A673 (cell line): ENCODE measurements at regions not wholly inside any gene's neighbourhood (a gene's known extent, or its start where the extent isn't known, plus 50 kb on each side); places are given as distances from the start of the nearest gene placed in this dataset.
"Not testable (repeated sequence)": the region's sequence is repeated elsewhere in the genome, so short reads cannot be mapped to it uniquely, and the experiment has no call there.

Source experiments
- BruUV-seq: library from RNA; stranded (reverse); fragments of 400-500 nt; replicated peaks from 2 replicates; lab custom pipeline; 2021; lab: Mats Ljungman, UMichigan
- CTCF ChIA-PET: fragments of 300-600 bp; sonication (Branson Sonifier 250); formaldehyde crosslinking; loops from one replicate; lab custom pipeline; 2022; ENCODE audit warnings: antibody characterized with exemption; lab: Charles Lee
- POLR2A ChIA-PET: fragments of 300-600 bp; sonication (Branson Sonifier 250); formaldehyde crosslinking; loops from one replicate; lab custom pipeline; 2022; ENCODE audit warnings: antibody characterized with exemption; ENCODE audit not compliant: low non-redundant PET; lab: Charles Lee
- DNase-seq: peaks from one replicate; pipeline ENCODE4 v3.0.0-alpha.2; 2015; ENCODE audit warnings: low spot score
- H3K27ac ChIP-seq: fragments of 200-600 bp; sonication (generic); 2 replicates; pipeline ENCODE4 v1.5.1; 2016; ENCODE audit warnings: mixed run types, low read depth, mild to moderate bottlenecking, mixed read lengths, antibody characterized with exemption, low read length; ENCODE audit not compliant: poor library complexity, severe bottlenecking
- H3K27me3 ChIP-seq: fragments of 200-600 bp; sonication (generic); replicated peaks from 2 replicates; pipeline ENCODE4 v1.6.1; 2017; ENCODE audit warnings: mixed run types, low read depth, mild to moderate bottlenecking, mixed read lengths, antibody characterized with exemption, low read length; ENCODE audit not compliant: insufficient read depth, poor library complexity
- H3K36me3 ChIP-seq: fragments of 200-600 bp; sonication (generic); 2 replicates; pipeline ENCODE4 v1.6.1; 2016; ENCODE audit warnings: mixed run types, mild to moderate bottlenecking, mixed read lengths, antibody characterized with exemption, low read length; ENCODE audit not compliant: insufficient read depth, poor library complexity, severe bottlenecking
- H3K4me1 ChIP-seq: fragments of 200-600 bp; sonication (generic); 2 replicates; pipeline ENCODE4 v1.6.1; 2017; ENCODE audit warnings: mixed run types, mild to moderate bottlenecking, mixed read lengths, antibody characterized with exemption, low read length; ENCODE audit not compliant: insufficient read depth, poor library complexity, severe bottlenecking
- H3K4me3 ChIP-seq: fragments of 200-600 bp; sonication (generic); 2 replicates; pipeline ENCODE4 v1.5.1; 2016; ENCODE audit warnings: low read depth, mixed run types, mild to moderate bottlenecking, mixed read lengths, low read length; ENCODE audit not compliant: poor library complexity, severe bottlenecking
- H3K9me3 ChIP-seq: fragments of 200-600 bp; sonication (generic); 2 replicates; pipeline ENCODE4 v1.6.1; 2016; ENCODE audit warnings: mixed run types, low read depth, mild to moderate bottlenecking, mixed read lengths, antibody characterized with exemption, low read length; ENCODE audit not compliant: poor library complexity, severe bottlenecking
- CTCF ChIP-seq: fragments of 300-800, 200-600 bp; sonication (generic); conservative IDR thresholded peaks from 2 replicates; pipeline ENCODE4 v1.5.1; 2017; ENCODE audit warnings: low read depth, mild to moderate bottlenecking, antibody characterized with exemption, low read length, moderate library complexity, mixed read lengths
- EZH2 ChIP-seq: fragments of 200-600 bp; sonication (generic); IDR thresholded peaks from 2 replicates; pipeline ENCODE4 v1.6.1; 2017; ENCODE audit warnings: borderline replicate concordance, low read depth, mild to moderate bottlenecking, mixed read lengths, antibody characterized with exemption, low read length; ENCODE audit not compliant: poor library complexity, severe bottlenecking
- intact Hi-C: fragments of 100-400 bp; cut with micrococcal nuclease; formaldehyde crosslinking; loops from one replicate; pipeline ENCODE4 v1.10.0; 2022; ENCODE audit not compliant: unreplicated experiment

- no peaks in the 10 kb centered on the region for H3K4me1 ChIP-seq
- no peak overlapping the region for H3K27ac ChIP-seq
- intact Hi-C loops, result no loop called here
- no peak overlapping the region for H3K4me3 ChIP-seq
- CTCF ChIA-PET, result no interaction called here
- POLR2A ChIA-PET, result no interaction called here
- no peaks in the 10 kb centered on the region for H3K36me3 ChIP-seq
- no peaks in the 10 kb centered on the region for H3K27me3 ChIP-seq
- TF ChIP-seq EZH2 (no peak), CTCF (no peak)
- no TSS peak for BruUV-seq
- H3K9me3 ChIP-seq, result no peaks in the 10 kb centered on the region
- DNase-seq, result no peak
Observed at GRCh38 chrX:138995458-138995857, 283.9 kb upstream of the FGF13 start.

GRCh38 chrX:138990425-138990824 lies 278.9 kb upstream of the FGF13 start:
- DNase-seq, H3K9me3 ChIP-seq, H3K4me1 ChIP-seq, CTCF ChIA-PET, H3K4me3 ChIP-seq, H3K27ac ChIP-seq, H3K36me3 ChIP-seq, BruUV-seq, POLR2A ChIA-PET, intact Hi-C loops, H3K27me3 ChIP-seq: not testable (repeated sequence)

- TF ChIP-seq CTCF (no peak), EZH2 (no peak)
- DNase-seq, result no peak
- Histone ChIP-seq H3K27me3 (no peaks in the 10 kb centered on the region), H3K36me3 (no peaks in the 10 kb centered on the region), H3K4me3 (no peak overlapping the region), H3K27ac (no peak overlapping the region), H3K9me3 (no peaks in the 10 kb centered on the region), H3K4me1 (no peaks in the 10 kb centered on the region)
- intact Hi-C loops, result no loop called here
- ChIA-PET POLR2A (no interaction called here), CTCF (interaction anchor here (0.7 kb wide), 1 partner anchor 238 kb away, joined by 3 read pairs; no protein-coding TSS in a partner anchor)
- BruUV-seq, result no TSS peak
Observed at GRCh38 chrX:138986866-138987265, 275.3 kb upstream of the FGF13 start.

- no peak for DNase-seq
- CTCF ChIA-PET, result no interaction called here
- no peaks in the 10 kb centered on the region for H3K9me3 ChIP-seq
- H3K36me3 ChIP-seq, result no peaks in the 10 kb centered on the region
- no peak overlapping the region for H3K4me3 ChIP-seq
- POLR2A ChIA-PET, result no interaction called here
- no peak overlapping the region for H3K27ac ChIP-seq
- intact Hi-C loops, result no loop called here
- no peaks in the 10 kb centered on the region for H3K27me3 ChIP-seq
- H3K4me1 ChIP-seq, result no peaks in the 10 kb centered on the region
- BruUV-seq, result no TSS peak
- TF ChIP-seq CTCF, result no peak
- TF ChIP-seq EZH2, result no peak
Observed at GRCh38 chrX:138986235-138986634, 274.7 kb upstream of the FGF13 start.
